Heart right ventricle (tissue), 16 donors: ENCODE measurements at regions not wholly inside any gene's neighbourhood (a gene's known extent, or its start where the extent isn't known, plus 50 kb on each side); places are given as distances from the start of the nearest gene placed in this dataset.

Experiments
- ATAC-seq, 8 donors: fragments of 200-7000 bp; cut with Tn5 transposase; one replicate each; pipeline ENCODE4 v1.9.1; 2020; ENCODE audit warnings: mild to moderate bottlenecking in 8 of 8, moderate library complexity in 8 of 8, moderate number of reproducible peaks in 1 of 8
- DNase-seq, 2 donors: peaks; one replicate each; pipeline ENCODE4 v3.0.0-alpha.2; 2020
- H3K27ac ChIP-seq, 10 donors: fragments of 200-600 bp; sonication (generic) in 2 of 10; one replicate each; pipeline versions ENCODE4 v1.5.0 to v1.8.0; 2020 to 2022; ENCODE audit warnings: mild to moderate bottlenecking in 3 of 10
- H3K27me3 ChIP-seq, 7 donors: fragments of 200-600 bp; one replicate each; pipeline ENCODE4 v1.8.0; 2021 to 2022; ENCODE audit warnings: mild to moderate bottlenecking in 2 of 7
- H3K36me3 ChIP-seq, 9 donors: fragments of 200-600 bp; sonication (generic) in 1 of 9; one replicate each; pipeline versions ENCODE4 v1.5.0 to v1.8.0; 2020 to 2022; ENCODE audit warnings: mild to moderate bottlenecking in 2 of 9
- H3K4me1 ChIP-seq, 9 donors: fragments of 200-600 bp; sonication (generic) in 1 of 9; one replicate each; pipeline versions ENCODE4 v1.5.0 to v1.8.0; 2020 to 2022; ENCODE audit warnings: mild to moderate bottlenecking in 4 of 9
- H3K4me3 ChIP-seq, 10 donors: fragments of 200-600 bp; sonication (generic) in 2 of 10; one replicate each; pipeline versions ENCODE4 v1.5.0 to v1.8.0; 2020 to 2022; ENCODE audit warnings: mild to moderate bottlenecking in 7 of 10, moderate library complexity in 2 of 10
- H3K9me3 ChIP-seq, 11 donors: fragments of 200-600 bp in 10 of 11; sonication (generic) in 2 of 11; one replicate each; pipeline versions ENCODE4 v1.5.0 to v1.8.0; 2013 to 2022; ENCODE audit warnings: mild to moderate bottlenecking in 2 of 11, control low read depth in 1 of 11, moderate library complexity in 1 of 11
- CTCF ChIP-seq, 9 donors: fragments of 200-600 bp; sonication (generic) in 2 of 9; IDR thresholded peaks; one replicate each; pipeline versions ENCODE4 v1.5.0 to v1.8.0; 2021 to 2022; ENCODE audit warnings: antibody characterized with exemption in 9 of 9, mild to moderate bottlenecking in 5 of 9, moderate library complexity in 1 of 9
- WGBS, 2 donors: extraction: QIAGEN DNeasy Blood & Tissue Kit; methylation state at CpG; one replicate each; pipeline ENCODE4 v1.1.7; 2013; ENCODE audit warnings: inconsistent platforms in 1 of 2; 5-methylcytosine and 5-hydroxymethylcytosine counted together
- intact Hi-C, 10 donors: fragments of 100-400 bp; cut with DNase I; formaldehyde crosslinking; loops; one replicate each; pipeline versions ENCODE4 v1.11.1 to v1.14.2; 2022
- donor health status: Arrhythmogenic right ventricular cardiomyopathy.
- donor health status: ischemic (EF 13 %, LVEDD 7.1; RV severe dilation, severe dysfunction).
- donor health status: healthy with polysubstance abuse.
- donor health status: DM: no; HTN: yes; CAD: no.
- donor health status: DM: no; HTN: no; CAD: no.
- donor health status: ischemic (EF 25% LVEDD 6.9; RV normal size, moderate dysfunction).
- donor health status: ischemic (EF 25% LVEDD 5.7; RV mildly dilated, moderate dysfunction).
- donor health status: healthy.
- donor health status: DM: yes; HTN: yes; CAD: no.
- donor health status: Ischemic cardiomyopathy.
- donor health status: ischemic (EF 35%, LVEDD 5.7; RV mildly dilated, moderate dysfunction).
- donor health status: nonischemic (EF 11% LVEDD 7.7; RV severe dilation, severe dysfunction).
- donor health status: DM: yes; HTN: yes; CAD: no.
- donor health status: PGD.
- donor health status: ischemic (EF 29% LVEDD 5.4; RV normal size, mild dysfunction).
- donor health status: nonischemic (EF 23%, LVEDD 6.1; RV moderate dilation, normal function).

- Histone ChIP-seq H3K36me3 (no peaks in the 10 kb centered on the region), H3K27ac (no peak overlapping the region), H3K27me3 (no peaks in the 10 kb centered on the region), H3K9me3 (no peaks in the 10 kb centered on the region), H3K4me3 (no peak overlapping the region), H3K4me1 (no peaks in the 10 kb centered on the region)
- ATAC-seq (no peak), DNase-seq (no peak)
- intact Hi-C loops, result no loop called here
- TF ChIP-seq CTCF (IDR thresholded peaks at IDR 0.05), result no peak
- 62 to 75% methylated on average over 5 of the region's 5 CpGs for WGBS, 2 donors
Measured at GRCh38 chr13:73505376-73505890, 446.6 kb downstream of the KLF5 start.

- Histone ChIP-seq H3K4me3 (no peak overlapping the region), H3K9me3 (no peaks in the 10 kb centered on the region), H3K27ac (no peak overlapping the region), H3K36me3 (no peaks in the 10 kb centered on the region), H3K27me3 (no peaks in the 10 kb centered on the region), H3K4me1 (no peaks in the 10 kb centered on the region)
- 89 to 90% methylated on average over 4 of the region's 4 CpGs for WGBS, 2 donors
- no peak for TF ChIP-seq CTCF (IDR thresholded peaks at IDR 0.05)
- ATAC-seq (no peak), DNase-seq (no peak)
- intact Hi-C loops, result no loop called here
Measured at GRCh38 chr13:73499695-73500094, 440.9 kb downstream of the KLF5 start.

GRCh38 chr13:73497430-73497829, 438.6 kb downstream of the KLF5 start:
- Histone ChIP-seq H3K9me3 (no peaks in the 10 kb centered on the region), H3K27ac (no peak overlapping the region), H3K4me3 (no peak overlapping the region), H3K36me3 (no peaks in the 10 kb centered on the region), H3K27me3 (no peaks in the 10 kb centered on the region), H3K4me1 (no peaks in the 10 kb centered on the region)
- ATAC-seq (no peak), DNase-seq (no peak)
- intact Hi-C loops, result no loop called here
- no peak for TF ChIP-seq CTCF (IDR thresholded peaks at IDR 0.05)
- WGBS, 2 donors, result 86 to 89% methylated on average over 5 of the region's 5 CpGs

GRCh38 chr13:73496711-73497110, 437.9 kb downstream of the KLF5 start:
- Histone ChIP-seq H3K36me3 (no peaks in the 10 kb centered on the region), H3K9me3 (no peaks in the 10 kb centered on the region), H3K27ac (no peak overlapping the region), H3K4me3 (no peak overlapping the region), H3K27me3 (no peaks in the 10 kb centered on the region), H3K4me1 (no peaks in the 10 kb centered on the region)
- ATAC-seq (no peak), DNase-seq (no peak)
- intact Hi-C loops, result no loop called here
- 83 to 85% methylated on average over 3 of the region's 3 CpGs for WGBS, 2 donors
- TF ChIP-seq CTCF (IDR thresholded peaks at IDR 0.05), result no peak
